ENCODE measurements at regions not wholly inside any gene's neighbourhood (a gene's known extent, or its start where the extent isn't known, plus 50 kb on each side); places are given as distances from the start of the nearest gene placed in this dataset.

GRCh38 chr10:63055705-63056104, 77.4 kb upstream of the NRBF2 start:
- DNase-seq (ENCODE audit: low read depth, low spot score), result no peak

More at GRCh38 chr10:63055705-63056104, 77.4 kb upstream of the NRBF2 start:
- ChIA-PET CTCF (no interaction called here), RAD21 (ENCODE audit: low non-redundant PET in 1 of 2, low total read pairs in 2 of 2, uncharacterized antibody in 2 of 2, unreplicated experiment in 2 of 2) (no interaction called here), POLR2A (no interaction called here)
- intact Hi-C loops (cut with micrococcal nuclease), result no loop called here
- no peaks in the 10 kb centered on the region for H4K20me1 ChIP-seq (ENCODE audit: insufficient read depth)
- no peak overlapping the region for H3K4me3 ChIP-seq (replicated peaks in 1 of 2; ENCODE audit: low read depth in 1 of 2, low read length in 2 of 2)
- H3K4me2 ChIP-seq (ENCODE audit: low read length), result no peak overlapping the region
- H3K27me3 ChIP-seq (ENCODE audit: insufficient read depth, low read length), result no peaks in the 10 kb centered on the region
- no peak overlapping the region for H3K9ac ChIP-seq (ENCODE audit: low read length)
- no peaks in the 10 kb centered on the region for H3K4me1 ChIP-seq (ENCODE audit: control insufficient read depth in 1 of 2, insufficient read depth in 2 of 2, low read length in 2 of 2)
- H3K9me3 ChIP-seq (ENCODE audit: control insufficient read depth in 1 of 2, insufficient read depth in 1 of 2, low read depth in 1 of 2, low read length in 2 of 2), result no peaks in the 10 kb centered on the region
- no peak for ATAC-seq
- H2AFZ ChIP-seq (ENCODE audit: low read depth, low read length, poor library complexity, severe bottlenecking), result no peak overlapping the region
- BruUV-seq (replicated peaks), result no TSS peak
- no peak overlapping the region for H3K27ac ChIP-seq (ENCODE audit: low read depth, low read length)
- H3K79me2 ChIP-seq (ENCODE audit: insufficient read depth, low read length), result no peaks in the 10 kb centered on the region
- TF ChIP-seq EZH2phosphoT487 (IDR thresholded peaks at IDR 0.05; ENCODE audit: borderline replicate concordance) (no peak), RAD21 (IDR thresholded peaks at IDR 0.05; ENCODE audit: low read depth) (no peak), EZH2 (IDR thresholded peaks at IDR 0.05) (no peak), CTCF (IDR thresholded peaks at IDR 0.05 in 2 of 3, conservative IDR thresholded peaks at IDR 0.05 in 1 of 3; ENCODE audit: borderline replicate concordance in 1 of 3, insufficient read depth in 1 of 3, low read depth in 2 of 3, low read length in 2 of 3) (no peak), POLR2AphosphoS5 (IDR thresholded peaks at IDR 0.05; ENCODE audit: low read depth, low read length) (no peak), SRF (IDR thresholded peaks at IDR 0.05; ENCODE audit: low read depth) (no peak), POLR2A (IDR thresholded peaks at IDR 0.05; ENCODE audit: borderline replicate concordance, extremely low read depth, insufficient read depth, insufficient read length) (no peak), ZBTB33 (IDR thresholded peaks at IDR 0.05; ENCODE audit: extremely low read depth, insufficient replicate concordance, low read length) (no peak), SIN3A (IDR thresholded peaks at IDR 0.05; ENCODE audit: low read depth) (no peak), CEBPB (IDR thresholded peaks at IDR 0.05; ENCODE audit: low read depth) (no peak), REST (IDR thresholded peaks at IDR 0.05; ENCODE audit: low read depth) (no peak), SP1 (IDR thresholded peaks at IDR 0.05; ENCODE audit: low read depth) (no peak), YY1 (IDR thresholded peaks at IDR 0.05; ENCODE audit: extremely low read depth, insufficient replicate concordance, low read depth, low read length) (no peak), ELF1 (IDR thresholded peaks at IDR 0.05; ENCODE audit: borderline replicate concordance, low read depth) (no peak), EGR1 (IDR thresholded peaks at IDR 0.05; ENCODE audit: low read depth) (no peak), JUND (IDR thresholded peaks at IDR 0.05) (no peak), FOSL1 (IDR thresholded peaks at IDR 0.05; ENCODE audit: low read depth) (no peak), ZFX (IDR thresholded peaks at IDR 0.05) (no peak)
- H3K36me3 ChIP-seq (ENCODE audit: control insufficient read depth in 1 of 2, insufficient read depth in 2 of 2, low read length in 2 of 2), result no peaks in the 10 kb centered on the region
- no peaks in the 10 kb centered on the region for H3K9me2 ChIP-seq (ENCODE audit: insufficient read depth)

All from HCT116 (cell line).